ENCODE measurements at regions not wholly inside any gene's neighbourhood (a gene's known extent, or its start where the extent isn't known, plus 50 kb on each side); places are given as distances from the start of the nearest gene placed in this dataset.
A peak's percentile ranks its signal among the peaks of the same experiment; 100 is the strongest.

GRCh38 chr14:85921241-85921640 lies 391.3 kb downstream of the FLRT2 start:
- no peak overlapping the region for H3K27ac ChIP-seq
- no peaks in the 10 kb centered on the region for H3K36me3 ChIP-seq
- H3K27me3 ChIP-seq = no peaks in the 10 kb centered on the region
- intact Hi-C loops (cut with DNase I) = no loop called here
- no peaks in the 10 kb centered on the region for H3K9me3 ChIP-seq
- DNase-seq (no peak), ATAC-seq (no peak)
- TF ChIP-seq CTCF (IDR thresholded peaks at IDR 0.05) (no peak), POLR2A (IDR thresholded peaks at IDR 0.05) (no peak)
- WGBS (ENCODE audit: insufficient coverage, low coverage, low lambda C conversion rate, missing lambda C conversion rate) = 43% methylated on average over 3 of the region's 3 CpGs
- no peak overlapping the region for H3K4me3 ChIP-seq
- H3K4me1 ChIP-seq = no peaks in the 10 kb centered on the region

GRCh38 chr14:85917716-85918115 lies 387.8 kb downstream of the FLRT2 start:
- no peak for ATAC-seq
- no peak for TF ChIP-seq POLR2A (IDR thresholded peaks at IDR 0.05)
- TF ChIP-seq CTCF (IDR thresholded peaks at IDR 0.05) = no peak
- no peaks in the 10 kb centered on the region for H3K27me3 ChIP-seq
- WGBS (ENCODE audit: insufficient coverage, low coverage, low lambda C conversion rate, missing lambda C conversion rate) = 63% methylated on average over 4 of the region's 4 CpGs
- no peaks in the 10 kb centered on the region for H3K9me3 ChIP-seq
- no peaks in the 10 kb centered on the region for H3K4me1 ChIP-seq
- H3K36me3 ChIP-seq = no peaks in the 10 kb centered on the region
- H3K27ac ChIP-seq = no peak overlapping the region
- H3K4me3 ChIP-seq = no peak overlapping the region
- intact Hi-C loops (cut with DNase I) = no loop called here
- no peak for DNase-seq

- Histone ChIP-seq H3K27ac (no peak overlapping the region), H3K27me3 (no peaks in the 10 kb centered on the region), H3K9me3 (no peaks in the 10 kb centered on the region), H3K4me3 (no peak overlapping the region), H3K36me3 (no peaks in the 10 kb centered on the region), H3K4me1 (no peaks in the 10 kb centered on the region)
- intact Hi-C loops (cut with DNase I) = no loop called here
- WGBS (ENCODE audit: insufficient coverage, low coverage, low lambda C conversion rate, missing lambda C conversion rate) = 63% methylated on average over 1 of the region's 2 CpGs
- DNase-seq (no peak), ATAC-seq (no peak)
- TF ChIP-seq POLR2A (IDR thresholded peaks at IDR 0.05) (no peak), CTCF (IDR thresholded peaks at IDR 0.05) (no peak)
Observed at GRCh38 chr14:85915711-85916110, 385.8 kb downstream of the FLRT2 start.

GRCh38 chr14:85912141-85912540 lies 382.2 kb downstream of the FLRT2 start:
- DNase-seq (no peak), ATAC-seq (peak in 1 of 4 donors; percentile 44)
- Histone ChIP-seq H3K4me1 (no peaks in the 10 kb centered on the region), H3K27me3 (no peaks in the 10 kb centered on the region), H3K4me3 (no peak overlapping the region), H3K9me3 (no peaks in the 10 kb centered on the region), H3K36me3 (no peaks in the 10 kb centered on the region), H3K27ac (no peak overlapping the region)
- 34% methylated on average over 6 of the region's 6 CpGs for WGBS (ENCODE audit: insufficient coverage, low coverage, low lambda C conversion rate, missing lambda C conversion rate)
- no peak for TF ChIP-seq POLR2A (IDR thresholded peaks at IDR 0.05)
- no peak for TF ChIP-seq CTCF (IDR thresholded peaks at IDR 0.05)
- intact Hi-C loops (cut with DNase I) = no loop called here

GRCh38 chr14:85911044-85911443 lies 381.1 kb downstream of the FLRT2 start:
- WGBS (ENCODE audit: insufficient coverage, low coverage, low lambda C conversion rate, missing lambda C conversion rate) = 77% methylated on average over 2 of the region's 2 CpGs
- ATAC-seq = no peak

More at GRCh38 chr14:85911044-85911443, 381.1 kb downstream of the FLRT2 start:
- H3K36me3 ChIP-seq = no peaks in the 10 kb centered on the region
- H3K27me3 ChIP-seq = no peaks in the 10 kb centered on the region
- H3K27ac ChIP-seq = no peak overlapping the region
- no peak for DNase-seq
- TF ChIP-seq POLR2A (IDR thresholded peaks at IDR 0.05) (no peak), CTCF (IDR thresholded peaks at IDR 0.05) (no peak)
- H3K4me3 ChIP-seq = no peak overlapping the region
- intact Hi-C loops (cut with DNase I) = no loop called here
- no peaks in the 10 kb centered on the region for H3K4me1 ChIP-seq
- H3K9me3 ChIP-seq = no peaks in the 10 kb centered on the region

Data from right lobe of liver (tissue), 6 donors.